B cell (primary cell): ENCODE measurements at regions not wholly inside any gene's neighbourhood (a gene's known extent, or its start where the extent isn't known, plus 50 kb on each side); places are given as distances from the start of the nearest gene placed in this dataset.

Source experiments
- ATAC-seq: fragments of 200-7000 bp; cut with Tn5 transposase; one replicate; pipeline ENCODE4 v1.10.0; 2021; ENCODE audit warnings: low read depth, mild to moderate bottlenecking, moderate number of reproducible peaks, moderate library complexity
- CTCF ChIA-PET: fragments of 350-600 bp; sonication (Branson Sonifier 250); formaldehyde crosslinking; loops from one replicate; lab custom pipeline; 2021; ENCODE audit warnings: antibody characterized with exemption, inconsistent platforms; lab: Charles Lee
- POLR2A ChIA-PET: fragments of 350-600 bp; sonication (Branson Sonifier 250); formaldehyde crosslinking; loops from one replicate; lab custom pipeline; 2021; ENCODE audit warnings: antibody characterized with exemption; lab: Charles Lee
- DNase-seq: peaks from one replicate; pipeline ENCODE4 v3.0.0; 2013
- H2AFZ ChIP-seq: 2 replicates; pipeline ENCODE4 v1.6.1; 2012; ENCODE audit warnings: mild to moderate bottlenecking, low read depth, low read length; ENCODE audit not compliant: insufficient read depth, poor library complexity, severe bottlenecking
- H3K27ac ChIP-seq, 2 donors: 1 replicate in 1 of 2; 2 replicates in 1 of 2; pipeline ENCODE4 v1.5.1; 2012 to 2013; ENCODE audit warnings: low read length in 2 of 2, mild to moderate bottlenecking in 2 of 2, moderate library complexity in 1 of 2
- H3K27me3 ChIP-seq, 4 experiments: fragments of 200-600 bp in 1 of 4; sonication (generic) in 1 of 4; replicated peaks in 1 of 4; 1 replicate in 2 of 4; 2 replicates in 2 of 4; pipeline versions ENCODE4 v1.6.1 to v1.7.0; 2013 to 2016; ENCODE audit warnings: low read length in 3 of 4, mild to moderate bottlenecking in 2 of 4, mixed read lengths in 1 of 4, moderate library complexity in 1 of 4; ENCODE audit not compliant: insufficient read depth in 4 of 4, control insufficient read depth in 3 of 4; ENCODE audit errors: control extremely low read depth in 1 of 4
- H3K36me3 ChIP-seq, 2 experiments: replicated peaks in 1 of 2; 1 replicate in 1 of 2; 2 replicates in 1 of 2; pipeline versions ENCODE4 v1.6.1 to v1.7.1; 2013; ENCODE audit warnings: low read length in 1 of 2; ENCODE audit not compliant: insufficient read depth in 2 of 2, control insufficient read depth in 1 of 2; ENCODE audit errors: control extremely low read depth in 1 of 2, extremely low read depth in 1 of 2
- H3K4me1 ChIP-seq, 2 donors: fragments of 200-600 bp in 1 of 2; sonication (generic) in 1 of 2; 1 replicate in 1 of 2; 2 replicates in 1 of 2; pipeline versions ENCODE4 v1.5.1 to v1.6.1; 2013 to 2017; ENCODE audit warnings: low read length in 2 of 2; ENCODE audit not compliant: control insufficient read depth in 2 of 2, insufficient read depth in 2 of 2
- H3K4me2 ChIP-seq: replicated peaks from 2 replicates; pipeline ENCODE3; 2012; ENCODE audit warnings: mild to moderate bottlenecking, low read depth, low read length; ENCODE audit not compliant: poor library complexity, severe bottlenecking
- H3K4me3 ChIP-seq, 5 experiments: fragments of 200-600 bp in 1 of 5; sonication (generic) in 1 of 5; 1 replicate in 3 of 5; 2 replicates in 2 of 5; pipeline versions ENCODE4 v1.5.1 to v1.7.0; 2011 to 2016; ENCODE audit warnings: low read length in 4 of 5, mild to moderate bottlenecking in 4 of 5, low read depth in 2 of 5, control low read depth in 1 of 5, moderate library complexity in 1 of 5; ENCODE audit not compliant: insufficient read depth in 1 of 5; ENCODE audit errors: control extremely low read depth in 1 of 5, extremely low read depth in 1 of 5
- H3K79me2 ChIP-seq: fragments of 200-600 bp; sonication (generic); one replicate; pipeline ENCODE4 v1.6.0; 2016; ENCODE audit warnings: low read length; ENCODE audit not compliant: control insufficient read depth, insufficient read depth
- H3K9ac ChIP-seq: fragments of 200-600 bp; sonication (generic); 2 replicates; pipeline ENCODE4 v1.6.1; 2017; ENCODE audit warnings: mild to moderate bottlenecking, low read length, moderate library complexity
- H3K9me3 ChIP-seq, 3 donors: one replicate each; pipeline versions ENCODE4 v1.6.1 to v1.7.1; 2013; ENCODE audit warnings: low read length in 2 of 3; ENCODE audit not compliant: control insufficient read depth in 2 of 3, insufficient read depth in 1 of 3; ENCODE audit errors: control extremely low read depth in 1 of 3
- H4K20me1 ChIP-seq: 2 replicates; pipeline ENCODE4 v1.6.0; 2012; ENCODE audit warnings: mild to moderate bottlenecking, low read length; ENCODE audit not compliant: insufficient read depth, control insufficient read depth, poor library complexity, severe bottlenecking
- H3K27ac Mint-ChIP-seq: one replicate; pipeline ENCODE4 v1.8.0; 2021; ENCODE audit warnings: mixed read lengths
- H3K27me3 Mint-ChIP-seq: one replicate; pipeline ENCODE4 v1.8.0; 2021; ENCODE audit warnings: mixed read lengths
- H3K4me1 Mint-ChIP-seq: one replicate; pipeline ENCODE4 v1.8.0; 2021; ENCODE audit warnings: mixed read lengths
- H3K4me3 Mint-ChIP-seq: one replicate; pipeline ENCODE4 v1.8.0; 2021; ENCODE audit warnings: mixed read lengths
- H3K9me3 Mint-ChIP-seq: one replicate; pipeline ENCODE4 v1.8.0; 2022; ENCODE audit warnings: mixed read lengths; ENCODE audit not compliant: insufficient read depth
- EZH2 ChIP-seq: IDR thresholded peaks from 2 replicates; pipeline ENCODE4 v1.6.1; 2012; ENCODE audit warnings: borderline replicate concordance, low read depth, mild to moderate bottlenecking, moderate library complexity, low read length; ENCODE audit not compliant: insufficient read depth, poor library complexity, severe bottlenecking
- WGBS: methylation state at CpG from one replicate; pipeline ENCODE4 v1.1.5; 2013; ENCODE audit warnings: missing lambda C conversion rate; ENCODE audit not compliant: insufficient coverage; 5-methylcytosine and 5-hydroxymethylcytosine counted together
- intact Hi-C: fragments of 100-400 bp; cut with micrococcal nuclease; formaldehyde crosslinking; loops from one replicate; pipeline ENCODE4 v1.10.0; 2022
- TF ChIP-seq, protein P1 (sequence below): fragments of 200-600 bp; IDR thresholded peaks from one replicate; pipeline ENCODE4 v1.8.0; 2022; ENCODE audit warnings: antibody characterized with exemption, mild to moderate bottlenecking

GRCh38 chr12:92242907-92243306 lies 97.3 kb upstream of the BTG1 start:
- intact Hi-C loops = no loop called here
- no peak overlapping the region for H3K4me3 Mint-ChIP-seq
- DNase-seq (no peak), ATAC-seq (no peak)
- no peaks in the 10 kb centered on the region for H3K27me3 Mint-ChIP-seq
- peaks cover 3% of the 10 kb centered on the region for H3K9me3 Mint-ChIP-seq
- H3K4me2 ChIP-seq = no peak overlapping the region
- H3K4me1 Mint-ChIP-seq = peaks cover 4% of the 10 kb centered on the region
- no peak overlapping the region for H3K27ac ChIP-seq
- H2AFZ ChIP-seq = no peak overlapping the region
- no peaks in the 10 kb centered on the region for H3K36me3 ChIP-seq
- WGBS = 100% methylated on average over 3 of the region's 3 CpGs
- H3K4me3 ChIP-seq = no peak overlapping the region
- peaks cover 0 to under 1% (median 0%) of the 10 kb centered on the region in 3 donors for H3K9me3 ChIP-seq
- H3K27me3 ChIP-seq = no peaks in the 10 kb centered on the region
- ChIA-PET CTCF (interaction anchor here (0.7 to 1.4 kb wide), 2 partner anchors 41 to 142 kb away, joined by 3 read pairs; no protein-coding TSS in a partner anchor), POLR2A (no interaction called here)
- TF ChIP-seq EZH2 = no peak
- TF ChIP-seq, protein P1, sequence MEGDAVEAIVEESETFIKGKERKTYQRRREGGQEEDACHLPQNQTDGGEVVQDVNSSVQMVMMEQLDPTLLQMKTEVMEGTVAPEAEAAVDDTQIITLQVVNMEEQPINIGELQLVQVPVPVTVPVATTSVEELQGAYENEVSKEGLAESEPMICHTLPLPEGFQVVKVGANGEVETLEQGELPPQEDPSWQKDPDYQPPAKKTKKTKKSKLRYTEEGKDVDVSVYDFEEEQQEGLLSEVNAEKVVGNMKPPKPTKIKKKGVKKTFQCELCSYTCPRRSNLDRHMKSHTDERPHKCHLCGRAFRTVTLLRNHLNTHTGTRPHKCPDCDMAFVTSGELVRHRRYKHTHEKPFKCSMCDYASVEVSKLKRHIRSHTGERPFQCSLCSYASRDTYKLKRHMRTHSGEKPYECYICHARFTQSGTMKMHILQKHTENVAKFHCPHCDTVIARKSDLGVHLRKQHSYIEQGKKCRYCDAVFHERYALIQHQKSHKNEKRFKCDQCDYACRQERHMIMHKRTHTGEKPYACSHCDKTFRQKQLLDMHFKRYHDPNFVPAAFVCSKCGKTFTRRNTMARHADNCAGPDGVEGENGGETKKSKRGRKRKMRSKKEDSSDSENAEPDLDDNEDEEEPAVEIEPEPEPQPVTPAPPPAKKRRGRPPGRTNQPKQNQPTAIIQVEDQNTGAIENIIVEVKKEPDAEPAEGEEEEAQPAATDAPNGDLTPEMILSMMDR = no peak
- H3K4me1 ChIP-seq = no peaks in the 10 kb centered on the region
- H4K20me1 ChIP-seq = no peaks in the 10 kb centered on the region
- no peaks in the 10 kb centered on the region for H3K79me2 ChIP-seq
- H3K27ac Mint-ChIP-seq = no peak overlapping the region
- H3K9ac ChIP-seq = no peak overlapping the region

GRCh38 chr12:92237762-92238523 lies 92.3 kb upstream of the BTG1 start:
- H3K27ac ChIP-seq = no peak overlapping the region
- no peaks in the 10 kb centered on the region for H3K36me3 ChIP-seq
- H3K79me2 ChIP-seq = no peaks in the 10 kb centered on the region
- TF ChIP-seq EZH2 = no peak
- TF ChIP-seq, protein P1 = no peak
- no peak for DNase-seq
- Mint-ChIP-seq H3K4me1 (peaks cover 10% of the 10 kb centered on the region), H3K27ac (no peak overlapping the region), H3K9me3 (peaks cover 3% of the 10 kb centered on the region), H3K4me3 (no peak overlapping the region), H3K27me3 (no peaks in the 10 kb centered on the region)
- CTCF ChIA-PET = no interaction called here
- POLR2A ChIA-PET = interaction anchor here (0.7 kb wide), 1 partner anchor 10 kb away, joined by 3 read pairs; no protein-coding TSS in a partner anchor
- H3K9me3 ChIP-seq = no peaks in the 10 kb centered on the region
- intact Hi-C loops = loop anchor here (2.0 kb wide), 1 partner anchor 59 kb away; no protein-coding TSS in a partner anchor
- H3K4me3 ChIP-seq = no peak overlapping the region
- peaks cover 2 to 3% of the 10 kb centered on the region in 2 donors for H3K4me1 ChIP-seq
- ATAC-seq = no peak
- no peaks in the 10 kb centered on the region for H3K27me3 ChIP-seq
- H2AFZ ChIP-seq = no peak overlapping the region
- WGBS = no CpG with 5 or more reads among the region's 6 CpGs
- H4K20me1 ChIP-seq = no peaks in the 10 kb centered on the region
- no peak overlapping the region for H3K4me2 ChIP-seq
- H3K9ac ChIP-seq = no peak overlapping the region
